WERI-Rb-1 (cell line): ENCODE measurements at regions not wholly inside any gene's neighbourhood (a gene's known extent, or its start where the extent isn't known, plus 50 kb on each side); places are given as distances from the start of the nearest gene placed in this dataset.
A peak's percentile ranks its signal among the peaks of the same experiment; 100 is the strongest.

Experiments
- DNase-seq: peaks from one replicate; pipeline ENCODE4 v3.0.0-alpha.2; 2020
- H3K27ac ChIP-seq: fragments of 250-450 bp; sonication (Bioruptor Pico); 2 replicates; pipeline ENCODE4 v1.5.1; 2020; ENCODE audit warnings: mild to moderate bottlenecking, moderate library complexity
- H3K27me3 ChIP-seq: fragments of 250-450 bp; sonication (Bioruptor Pico); 2 replicates; pipeline ENCODE4 v1.5.1; 2021; ENCODE audit warnings: mild to moderate bottlenecking, low read depth, moderate library complexity; ENCODE audit not compliant: insufficient read depth, severe bottlenecking
- H3K36me3 ChIP-seq: fragments of 250-450 bp; sonication (Bioruptor Pico); 2 replicates; pipeline ENCODE4 v1.5.1; 2020; ENCODE audit warnings: mild to moderate bottlenecking, moderate library complexity
- H3K4me3 ChIP-seq: 2 replicates; pipeline ENCODE4 v1.5.1; 2011; ENCODE audit warnings: low read depth, mild to moderate bottlenecking, control low read depth, low read length
- H3K9me3 ChIP-seq: fragments of 250-450 bp; sonication (Bioruptor Pico); 2 replicates; pipeline ENCODE4 v1.5.1; 2021; ENCODE audit warnings: mild to moderate bottlenecking, moderate library complexity; ENCODE audit not compliant: severe bottlenecking
- TF ChIP-seq, protein P1 (sequence below): IDR thresholded peaks from 2 replicates; pipeline ENCODE4 v1.5.1; 2011; ENCODE audit warnings: low read depth, mild to moderate bottlenecking, control low read depth, inconsistent platforms, low read length

DNA sequence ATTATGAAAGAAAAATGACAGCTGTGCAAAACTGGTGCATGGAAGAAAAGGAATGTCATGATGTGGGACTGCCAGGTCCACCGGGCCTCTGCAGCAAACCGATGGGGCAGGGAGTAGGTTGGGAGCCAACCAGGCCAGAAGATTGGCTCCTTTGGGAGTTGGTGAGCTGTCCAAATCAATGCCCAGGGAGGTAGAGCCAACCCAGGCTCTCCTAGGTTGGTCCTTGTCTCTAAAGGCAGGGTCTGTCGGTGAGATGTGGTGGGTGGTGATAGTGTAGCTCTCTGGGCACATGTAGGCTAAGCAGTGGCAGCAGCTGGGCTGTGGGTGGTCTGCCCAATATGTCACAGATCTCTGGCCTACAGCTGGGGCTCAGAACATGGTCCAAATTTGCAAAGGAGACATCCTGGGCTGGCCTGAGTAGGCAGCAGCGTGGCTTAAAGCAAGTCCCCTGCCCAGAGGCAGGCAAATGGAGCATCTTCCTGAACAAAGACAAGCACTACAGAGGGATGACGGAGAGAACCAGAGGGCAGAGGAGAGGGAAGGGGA, 61.2 kb upstream of the PRDX6 start:
- H3K27ac ChIP-seq, result no peak overlapping the region
- H3K36me3 ChIP-seq, result peaks cover 11% of the 10 kb centered on the region
- no peak for DNase-seq
- H3K4me3 ChIP-seq, result no peak overlapping the region
- H3K27me3 ChIP-seq, result no peaks in the 10 kb centered on the region
- TF ChIP-seq, protein P1, sequence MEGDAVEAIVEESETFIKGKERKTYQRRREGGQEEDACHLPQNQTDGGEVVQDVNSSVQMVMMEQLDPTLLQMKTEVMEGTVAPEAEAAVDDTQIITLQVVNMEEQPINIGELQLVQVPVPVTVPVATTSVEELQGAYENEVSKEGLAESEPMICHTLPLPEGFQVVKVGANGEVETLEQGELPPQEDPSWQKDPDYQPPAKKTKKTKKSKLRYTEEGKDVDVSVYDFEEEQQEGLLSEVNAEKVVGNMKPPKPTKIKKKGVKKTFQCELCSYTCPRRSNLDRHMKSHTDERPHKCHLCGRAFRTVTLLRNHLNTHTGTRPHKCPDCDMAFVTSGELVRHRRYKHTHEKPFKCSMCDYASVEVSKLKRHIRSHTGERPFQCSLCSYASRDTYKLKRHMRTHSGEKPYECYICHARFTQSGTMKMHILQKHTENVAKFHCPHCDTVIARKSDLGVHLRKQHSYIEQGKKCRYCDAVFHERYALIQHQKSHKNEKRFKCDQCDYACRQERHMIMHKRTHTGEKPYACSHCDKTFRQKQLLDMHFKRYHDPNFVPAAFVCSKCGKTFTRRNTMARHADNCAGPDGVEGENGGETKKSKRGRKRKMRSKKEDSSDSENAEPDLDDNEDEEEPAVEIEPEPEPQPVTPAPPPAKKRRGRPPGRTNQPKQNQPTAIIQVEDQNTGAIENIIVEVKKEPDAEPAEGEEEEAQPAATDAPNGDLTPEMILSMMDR, result no peak
- no peaks in the 10 kb centered on the region for H3K9me3 ChIP-seq

DNA sequence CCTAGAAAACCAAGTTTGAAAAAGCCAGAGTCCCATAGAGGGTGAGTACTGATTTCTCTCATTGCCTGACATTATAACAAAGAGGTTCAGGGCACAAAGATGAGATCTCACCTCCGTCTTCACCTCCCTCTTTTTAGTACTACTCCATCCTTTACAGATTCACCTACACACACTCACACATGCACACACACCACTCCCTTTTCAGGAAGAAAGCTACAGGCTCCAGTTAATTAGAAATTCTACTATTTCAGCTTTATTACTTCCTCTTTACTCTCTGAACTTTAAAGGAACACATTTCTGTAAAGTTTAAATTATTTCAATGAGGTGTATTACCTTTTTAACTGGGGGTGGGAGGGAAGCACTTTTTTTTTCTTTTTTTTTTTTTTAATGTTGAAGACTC, 59.6 kb upstream of the PRDX6 start:
- Histone ChIP-seq H3K36me3 (peaks cover 11% of the 10 kb centered on the region), H3K27ac (no peak overlapping the region), H3K4me3 (no peak overlapping the region), H3K27me3 (no peaks in the 10 kb centered on the region), H3K9me3 (no peaks in the 10 kb centered on the region)
- no peak for DNase-seq
- TF ChIP-seq, protein P1, result no peak

DNA sequence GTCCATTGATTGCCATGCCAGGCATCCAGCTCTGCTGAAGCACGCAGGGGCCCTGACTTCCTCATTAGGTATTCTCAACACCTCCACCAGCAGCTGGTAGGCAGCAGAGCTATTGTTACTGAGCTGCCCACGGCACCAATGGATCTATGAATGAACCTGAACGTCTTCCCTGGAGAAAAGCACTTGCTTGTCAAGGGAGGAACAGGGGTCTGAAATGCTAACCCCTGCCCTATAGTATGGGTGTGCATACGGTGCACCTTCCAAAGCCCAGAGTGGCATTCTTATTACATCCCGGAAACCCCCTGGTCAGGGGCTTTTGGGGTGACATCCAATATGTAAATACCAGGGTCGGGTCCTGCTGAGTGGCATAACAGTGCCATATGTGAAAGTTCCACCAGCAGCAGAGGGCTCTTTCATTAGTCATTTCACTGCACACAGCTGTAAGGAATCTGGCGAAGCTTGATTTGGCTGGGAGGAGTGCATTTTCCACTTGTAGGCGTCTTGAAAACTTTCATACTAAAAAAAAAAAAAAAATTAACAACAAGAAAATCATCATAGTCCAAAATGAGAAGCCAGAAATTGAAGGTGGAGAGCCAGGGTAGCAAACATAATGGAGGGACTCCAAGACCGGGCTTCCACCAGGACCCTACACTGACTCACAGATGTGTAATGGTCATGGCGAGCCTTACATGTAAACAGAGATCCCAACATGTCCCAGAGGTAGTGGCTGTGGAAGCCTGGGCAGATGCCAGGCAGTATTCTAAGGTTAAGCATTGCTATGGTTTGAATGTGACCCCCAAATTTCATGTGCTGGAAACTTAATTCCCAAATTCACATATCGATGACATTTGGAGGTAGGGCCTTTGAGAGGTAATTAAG, 58.8 kb upstream of the PRDX6 start:
- Histone ChIP-seq H3K36me3 (peaks cover 11% of the 10 kb centered on the region), H3K27ac (no peak overlapping the region), H3K4me3 (no peak overlapping the region), H3K9me3 (no peaks in the 10 kb centered on the region), H3K27me3 (no peaks in the 10 kb centered on the region)
- TF ChIP-seq, protein P1, result no peak
- no peak for DNase-seq

DNA sequence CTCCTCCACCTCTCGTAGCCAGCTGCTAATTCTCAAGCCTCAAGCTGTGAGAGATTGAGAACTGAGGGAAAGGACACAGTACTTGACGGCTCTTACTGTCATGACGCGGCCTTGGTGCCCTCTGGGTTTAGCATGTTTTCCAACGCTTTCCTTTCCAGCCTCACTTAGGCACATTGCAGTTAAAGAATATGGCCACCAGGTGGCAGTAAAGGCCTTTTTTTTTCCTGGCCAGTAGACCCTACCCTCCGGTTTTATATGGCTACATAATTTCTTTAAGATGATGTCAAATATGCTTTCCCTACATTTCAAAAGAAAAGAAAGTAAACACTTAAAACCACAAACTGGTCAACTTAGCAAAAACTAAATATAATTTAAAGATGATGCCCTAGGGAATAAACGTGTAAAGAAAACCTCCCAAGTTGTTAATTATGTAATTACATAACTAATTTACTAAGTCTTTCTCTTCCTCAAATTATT, 56.8 kb upstream of the PRDX6 start:
- no peak overlapping the region for H3K27ac ChIP-seq
- peak; percentile 70 for DNase-seq
- TF ChIP-seq, protein P1, result peak; percentile 71
- no peaks in the 10 kb centered on the region for H3K27me3 ChIP-seq
- H3K4me3 ChIP-seq, result no peak overlapping the region
- H3K36me3 ChIP-seq, result peaks cover 11% of the 10 kb centered on the region
- H3K9me3 ChIP-seq, result no peaks in the 10 kb centered on the region

DNA sequence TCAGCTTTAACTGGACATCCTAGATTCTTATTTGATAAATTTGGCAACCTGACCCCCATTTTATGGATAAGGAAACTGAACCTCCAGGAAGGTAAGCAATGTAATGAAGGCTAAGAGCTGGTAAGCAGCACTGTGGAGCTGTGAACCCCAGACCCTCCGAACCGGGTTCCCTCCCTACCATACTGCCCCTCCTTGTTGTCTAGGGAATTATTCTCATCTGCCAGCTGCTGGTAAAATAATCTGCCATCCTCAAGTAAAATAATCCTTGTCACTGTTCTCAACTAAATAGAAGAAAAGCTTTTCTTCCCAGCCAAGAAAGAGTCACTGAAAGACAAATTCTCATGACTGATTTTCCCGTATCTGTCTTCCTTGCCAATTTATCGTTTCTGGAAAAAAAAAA, 55.8 kb upstream of the PRDX6 start:
- no peak overlapping the region for H3K27ac ChIP-seq
- no peak overlapping the region for H3K4me3 ChIP-seq
- peaks cover 9% of the 10 kb centered on the region for H3K36me3 ChIP-seq
- TF ChIP-seq, protein P1, result no peak
- H3K9me3 ChIP-seq, result no peaks in the 10 kb centered on the region
- H3K27me3 ChIP-seq, result no peaks in the 10 kb centered on the region
- DNase-seq, result no peak
